ENCODE measurements at regions not wholly inside any gene's neighbourhood (a gene's known extent, or its start where the extent isn't known, plus 50 kb on each side); places are given as distances from the start of the nearest gene placed in this dataset.
"Not testable (repeated sequence)": the region's sequence is repeated elsewhere in the genome, so short reads cannot be mapped to it uniquely, and the experiment has no call there.

- TF ChIP-seq MAZ (IDR thresholded peaks at IDR 0.05; ENCODE audit: borderline replicate concordance, low read depth, low read length); CEBPB (IDR thresholded peaks at IDR 0.05; ENCODE audit: low read depth, low read length); RAD21 (IDR thresholded peaks at IDR 0.05; ENCODE audit: low read length); POLR2A (IDR thresholded peaks at IDR 0.05; ENCODE audit: low read depth, low read length); MXI1 (IDR thresholded peaks at IDR 0.05; ENCODE audit: borderline replicate concordance, low read depth, low read length); RFX5 (IDR thresholded peaks at IDR 0.05; ENCODE audit: low read depth, low read length); ELK1 (IDR thresholded peaks at IDR 0.05; ENCODE audit: borderline replicate concordance, low read depth, low read length); BHLHE40 (IDR thresholded peaks at IDR 0.05; ENCODE audit: low read depth, low read length): not testable (repeated sequence)
- TF ChIP-seq, protein P1, sequence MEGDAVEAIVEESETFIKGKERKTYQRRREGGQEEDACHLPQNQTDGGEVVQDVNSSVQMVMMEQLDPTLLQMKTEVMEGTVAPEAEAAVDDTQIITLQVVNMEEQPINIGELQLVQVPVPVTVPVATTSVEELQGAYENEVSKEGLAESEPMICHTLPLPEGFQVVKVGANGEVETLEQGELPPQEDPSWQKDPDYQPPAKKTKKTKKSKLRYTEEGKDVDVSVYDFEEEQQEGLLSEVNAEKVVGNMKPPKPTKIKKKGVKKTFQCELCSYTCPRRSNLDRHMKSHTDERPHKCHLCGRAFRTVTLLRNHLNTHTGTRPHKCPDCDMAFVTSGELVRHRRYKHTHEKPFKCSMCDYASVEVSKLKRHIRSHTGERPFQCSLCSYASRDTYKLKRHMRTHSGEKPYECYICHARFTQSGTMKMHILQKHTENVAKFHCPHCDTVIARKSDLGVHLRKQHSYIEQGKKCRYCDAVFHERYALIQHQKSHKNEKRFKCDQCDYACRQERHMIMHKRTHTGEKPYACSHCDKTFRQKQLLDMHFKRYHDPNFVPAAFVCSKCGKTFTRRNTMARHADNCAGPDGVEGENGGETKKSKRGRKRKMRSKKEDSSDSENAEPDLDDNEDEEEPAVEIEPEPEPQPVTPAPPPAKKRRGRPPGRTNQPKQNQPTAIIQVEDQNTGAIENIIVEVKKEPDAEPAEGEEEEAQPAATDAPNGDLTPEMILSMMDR (conservative IDR thresholded peaks at IDR 0.05; ENCODE audit: low read depth, low read length): not testable (repeated sequence)
These were observed 63.6 kb upstream of the NOTCH2NLA start for GRCh38 chr1:146292424-146292823.
